Endothelial cell of umbilical vein (primary cell): ENCODE measurements at regions not wholly inside any gene's neighbourhood (a gene's known extent, or its start where the extent isn't known, plus 50 kb on each side); places are given as distances from the start of the nearest gene placed in this dataset.

Experiments
- CTCF ChIP-seq, 2 donors: IDR thresholded peaks; 1 replicate in 1 of 2; 2 replicates in 1 of 2; pipeline ENCODE4 v1.5.1; 2011; ENCODE audit warnings: low read length in 2 of 2, mild to moderate bottlenecking in 2 of 2, moderate library complexity in 2 of 2, control low read depth in 1 of 2, inconsistent platforms in 1 of 2, low read depth in 1 of 2; ENCODE audit not compliant: insufficient read depth in 1 of 2; ENCODE audit errors: extremely low read depth in 1 of 2
- GATA2 ChIP-seq: IDR thresholded peaks from 2 replicates; pipeline ENCODE4 v1.7.0; 2011; ENCODE audit warnings: low read depth, mild to moderate bottlenecking, moderate library complexity, mixed read lengths, low read length; ENCODE audit not compliant: insufficient read length, insufficient read depth
- JUN ChIP-seq: IDR thresholded peaks from 2 replicates; pipeline ENCODE4 v1.6.1; 2011; ENCODE audit warnings: borderline replicate concordance, low read depth; ENCODE audit not compliant: insufficient read length, insufficient read depth
- POLR2A ChIP-seq: IDR thresholded peaks from 2 replicates; pipeline ENCODE4 v1.6.1; 2012; ENCODE audit warnings: low read depth, mild to moderate bottlenecking, control low read depth, low read length

DNA sequence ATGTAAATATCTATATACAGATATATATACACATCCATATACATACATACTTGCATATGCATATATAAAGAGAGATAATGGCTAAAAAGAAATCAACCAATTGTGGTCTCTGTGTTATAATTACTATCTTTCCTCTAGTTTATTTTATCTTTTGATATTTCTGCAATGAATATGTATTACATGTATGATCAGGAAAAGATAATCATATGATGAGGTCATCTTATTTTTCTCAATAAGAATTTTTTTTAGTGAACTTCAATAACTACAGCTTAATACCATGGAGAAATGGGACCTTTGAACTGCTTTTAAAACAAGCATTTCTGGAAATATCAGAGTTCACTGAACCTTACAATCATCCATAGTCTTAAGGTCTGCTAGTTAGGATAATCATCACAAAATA lies 158.0 kb downstream of the HNRNPD start:
- TF ChIP-seq CTCF (IDR thresholded peaks at IDR 0.05; ENCODE audit: extremely low read depth in 1 of 2, insufficient read depth in 1 of 2, low read depth in 1 of 2, low read length in 2 of 2) = no peak
- TF ChIP-seq JUN = no peak
- TF ChIP-seq GATA2 = no peak
- no peak for TF ChIP-seq POLR2A
